ENCODE measurements at regions not wholly inside any gene's neighbourhood (a gene's known extent, or its start where the extent isn't known, plus 50 kb on each side); places are given as distances from the start of the nearest gene placed in this dataset.

DNA sequence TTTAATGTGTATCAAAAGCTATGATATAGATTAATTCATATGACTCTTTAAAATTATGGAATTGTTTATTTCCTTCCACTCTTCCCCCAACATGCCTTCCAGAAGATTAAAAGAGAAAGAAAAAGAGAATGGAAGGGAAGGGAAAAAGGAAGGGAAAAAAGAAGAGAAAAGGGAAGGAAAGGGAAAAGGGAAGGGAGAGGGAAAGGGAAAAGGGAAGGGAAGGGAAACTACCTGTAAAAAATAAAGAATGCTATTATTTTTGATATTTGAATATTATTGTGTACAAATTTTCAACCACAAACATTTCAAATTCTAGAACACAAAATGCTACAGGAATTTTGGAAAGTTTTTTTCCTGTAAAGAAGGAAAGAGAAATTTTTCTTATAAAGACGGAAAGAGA, 281.7 kb downstream of the SLCO4C1 start:
- Histone ChIP-seq H3K4me2 (ENCODE audit: low read length) (no peak overlapping the region), H3K9me3 (ENCODE audit: low read length) (no peaks in the 10 kb centered on the region)
- TF ChIP-seq, protein P1, sequence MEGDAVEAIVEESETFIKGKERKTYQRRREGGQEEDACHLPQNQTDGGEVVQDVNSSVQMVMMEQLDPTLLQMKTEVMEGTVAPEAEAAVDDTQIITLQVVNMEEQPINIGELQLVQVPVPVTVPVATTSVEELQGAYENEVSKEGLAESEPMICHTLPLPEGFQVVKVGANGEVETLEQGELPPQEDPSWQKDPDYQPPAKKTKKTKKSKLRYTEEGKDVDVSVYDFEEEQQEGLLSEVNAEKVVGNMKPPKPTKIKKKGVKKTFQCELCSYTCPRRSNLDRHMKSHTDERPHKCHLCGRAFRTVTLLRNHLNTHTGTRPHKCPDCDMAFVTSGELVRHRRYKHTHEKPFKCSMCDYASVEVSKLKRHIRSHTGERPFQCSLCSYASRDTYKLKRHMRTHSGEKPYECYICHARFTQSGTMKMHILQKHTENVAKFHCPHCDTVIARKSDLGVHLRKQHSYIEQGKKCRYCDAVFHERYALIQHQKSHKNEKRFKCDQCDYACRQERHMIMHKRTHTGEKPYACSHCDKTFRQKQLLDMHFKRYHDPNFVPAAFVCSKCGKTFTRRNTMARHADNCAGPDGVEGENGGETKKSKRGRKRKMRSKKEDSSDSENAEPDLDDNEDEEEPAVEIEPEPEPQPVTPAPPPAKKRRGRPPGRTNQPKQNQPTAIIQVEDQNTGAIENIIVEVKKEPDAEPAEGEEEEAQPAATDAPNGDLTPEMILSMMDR (IDR thresholded peaks at IDR 0.05; ENCODE audit: low read length): no peak
- no peak for TF ChIP-seq EZH2 (IDR thresholded peaks at IDR 0.05; ENCODE audit: borderline replicate concordance, low read length)

DNA sequence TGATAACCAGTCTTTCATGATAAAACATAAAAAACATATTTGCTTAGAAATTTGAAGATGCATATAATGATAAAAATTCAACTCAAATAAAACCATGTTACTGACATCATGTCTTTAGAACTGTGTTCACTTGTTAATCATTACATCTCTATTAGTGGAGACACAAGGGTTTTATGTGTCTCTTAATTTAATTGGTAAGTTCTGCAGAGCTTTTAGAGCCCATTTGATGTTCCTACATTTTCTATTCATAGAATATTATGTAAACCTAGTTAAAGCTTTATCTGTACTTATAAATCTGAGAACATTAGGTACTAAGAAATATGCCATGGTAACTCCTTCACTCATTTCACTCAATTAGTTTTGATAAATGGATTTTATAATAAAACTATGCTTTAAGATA, 285.4 kb downstream of the SLCO4C1 start:
- no peak overlapping the region for H3K9ac ChIP-seq (ENCODE audit: low read length)
- TF ChIP-seq, protein P1 (IDR thresholded peaks at IDR 0.05; ENCODE audit: low read length): no peak
- TF ChIP-seq EZH2 (IDR thresholded peaks at IDR 0.05; ENCODE audit: borderline replicate concordance, low read length): no peak
- H3K4me1 ChIP-seq (ENCODE audit: insufficient read depth, low read length, severe bottlenecking): no peaks in the 10 kb centered on the region
- no peak overlapping the region for H3K4me3 ChIP-seq (ENCODE audit: low read depth, low read length, poor library complexity, severe bottlenecking)
- H3K4me2 ChIP-seq (ENCODE audit: low read length): no peak overlapping the region
- no peaks in the 10 kb centered on the region for H3K36me3 ChIP-seq (ENCODE audit: insufficient read depth, low read length)
- H3K9me3 ChIP-seq (ENCODE audit: low read length): no peaks in the 10 kb centered on the region
- H3F3A ChIP-seq (ENCODE audit: insufficient read depth, low read length): no peaks in the 10 kb centered on the region
- H3K79me2 ChIP-seq (ENCODE audit: insufficient read depth, low read length): no peaks in the 10 kb centered on the region
- H3K27ac ChIP-seq (ENCODE audit: low read depth, low read length, poor library complexity, severe bottlenecking): no peak overlapping the region
- H3K27me3 ChIP-seq (ENCODE audit: insufficient read depth, low read length): no peaks in the 10 kb centered on the region
- H2AFZ ChIP-seq (ENCODE audit: low read length): no peak overlapping the region
- H3K9me2 ChIP-seq (ENCODE audit: low read depth, low read length): no peaks in the 10 kb centered on the region
- H4K20me1 ChIP-seq (ENCODE audit: insufficient read depth, low read length): no peaks in the 10 kb centered on the region

More for the DNA sequence above, 281.7 kb downstream of the SLCO4C1 start:
- H4K20me1 ChIP-seq (ENCODE audit: insufficient read depth, low read length): no peaks in the 10 kb centered on the region
- H3K27me3 ChIP-seq (ENCODE audit: insufficient read depth, low read length): no peaks in the 10 kb centered on the region
- no peak overlapping the region for H3K9ac ChIP-seq (ENCODE audit: low read length)
- H3K79me2 ChIP-seq (ENCODE audit: insufficient read depth, low read length): no peaks in the 10 kb centered on the region
- H3K36me3 ChIP-seq (ENCODE audit: insufficient read depth, low read length): no peaks in the 10 kb centered on the region
- H3K27ac ChIP-seq (ENCODE audit: low read depth, low read length, poor library complexity, severe bottlenecking): no peak overlapping the region
- no peaks in the 10 kb centered on the region for H3K9me2 ChIP-seq (ENCODE audit: low read depth, low read length)
- no peak overlapping the region for H3K4me3 ChIP-seq (ENCODE audit: low read depth, low read length, poor library complexity, severe bottlenecking)
- H2AFZ ChIP-seq (ENCODE audit: low read length): no peak overlapping the region
- no peaks in the 10 kb centered on the region for H3F3A ChIP-seq (ENCODE audit: insufficient read depth, low read length)
- H3K4me1 ChIP-seq (ENCODE audit: insufficient read depth, low read length, severe bottlenecking): no peaks in the 10 kb centered on the region

DNA sequence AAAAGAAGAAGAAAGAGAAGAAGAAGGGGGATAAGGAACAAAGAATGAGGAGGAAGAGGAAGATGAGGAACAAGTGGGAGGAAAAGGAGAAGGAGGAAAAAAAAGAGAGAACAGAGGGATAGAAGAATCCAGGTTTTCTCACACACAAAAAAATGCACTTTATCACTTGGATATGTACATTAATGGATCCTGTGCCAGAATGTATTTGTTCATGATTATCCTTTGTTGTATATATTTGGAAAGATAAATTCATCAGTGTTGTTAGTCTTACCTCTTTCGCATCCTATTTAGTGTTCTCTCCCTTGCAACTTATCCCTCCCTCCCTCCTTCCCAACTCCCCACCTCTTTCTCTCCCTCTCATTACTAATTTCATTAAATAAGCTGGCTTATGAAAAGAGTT, 298.8 kb downstream of the SLCO4C1 start:
- H4K20me1 ChIP-seq (ENCODE audit: insufficient read depth, low read length): no peaks in the 10 kb centered on the region
- H2AFZ ChIP-seq (ENCODE audit: low read length): no peak overlapping the region
- H3K9ac ChIP-seq (ENCODE audit: low read length): no peak overlapping the region
- no peak overlapping the region for H3K4me3 ChIP-seq (ENCODE audit: low read depth, low read length, poor library complexity, severe bottlenecking)
- H3K9me3 ChIP-seq (ENCODE audit: low read length): no peaks in the 10 kb centered on the region
- H3K4me2 ChIP-seq (ENCODE audit: low read length): no peak overlapping the region
- H3K79me2 ChIP-seq (ENCODE audit: insufficient read depth, low read length): no peaks in the 10 kb centered on the region
- H3K4me1 ChIP-seq (ENCODE audit: insufficient read depth, low read length, severe bottlenecking): no peaks in the 10 kb centered on the region
- H3F3A ChIP-seq (ENCODE audit: insufficient read depth, low read length): no peaks in the 10 kb centered on the region
- no peaks in the 10 kb centered on the region for H3K9me2 ChIP-seq (ENCODE audit: low read depth, low read length)
- no peak overlapping the region for H3K27ac ChIP-seq (ENCODE audit: low read depth, low read length, poor library complexity, severe bottlenecking)
- H3K36me3 ChIP-seq (ENCODE audit: insufficient read depth, low read length): no peaks in the 10 kb centered on the region
- no peak for TF ChIP-seq EZH2 (IDR thresholded peaks at IDR 0.05; ENCODE audit: borderline replicate concordance, low read length)
- TF ChIP-seq, protein P1 (IDR thresholded peaks at IDR 0.05; ENCODE audit: low read length): no peak
- no peaks in the 10 kb centered on the region for H3K27me3 ChIP-seq (ENCODE audit: insufficient read depth, low read length)
